ENCODE measurements at regions not wholly inside any gene's neighbourhood (a gene's known extent, or its start where the extent isn't known, plus 50 kb on each side); places are given as distances from the start of the nearest gene placed in this dataset.

GRCh38 chr9:90037146-90037797 is 432.5 kb downstream of the GADD45G start:
- DNase-seq: no peak

- no peak for DNase-seq
Measured at GRCh38 chr9:90038763-90039162, 434.0 kb downstream of the GADD45G start.

GRCh38 chr9:90044263-90044662 is 439.5 kb downstream of the GADD45G start:
- DNase-seq: no peak

GRCh38 chr9:90044710-90045151 is 439.9 kb downstream of the GADD45G start:
- DNase-seq: no peak

- DNase-seq: no peak
Measured at GRCh38 chr9:90046317-90046861, 441.6 kb downstream of the GADD45G start.

GRCh38 chr9:90047828-90048227 is 443.0 kb downstream of the GADD45G start:
- DNase-seq: no peak

- no peak for DNase-seq
Measured at GRCh38 chr9:90052366-90052765, 447.6 kb downstream of the GADD45G start.

- DNase-seq: no peak
Measured at GRCh38 chr9:90053027-90053426, 448.2 kb downstream of the GADD45G start.

GRCh38 chr9:90054810-90055209 is 450.0 kb downstream of the GADD45G start:
- DNase-seq: no peak

- DNase-seq: no peak
Measured at GRCh38 chr9:90055226-90055625, 450.4 kb downstream of the GADD45G start.

GRCh38 chr9:90057361-90057760 is 452.5 kb downstream of the GADD45G start:
- no peak for DNase-seq

- DNase-seq: no peak
Measured at GRCh38 chr9:90058182-90058763, 453.5 kb downstream of the GADD45G start.

- DNase-seq: no peak
Measured at GRCh38 chr9:90059436-90059835, 454.6 kb downstream of the GADD45G start.

- no peak for DNase-seq
Measured at GRCh38 chr9:90060256-90060655, 455.4 kb downstream of the GADD45G start.

GRCh38 chr9:90061187-90061586 is 456.4 kb downstream of the GADD45G start:
- no peak for DNase-seq

GRCh38 chr9:90062982-90063381 is 458.2 kb downstream of the GADD45G start:
- DNase-seq: no peak

- no peak for DNase-seq
Measured at GRCh38 chr9:90064248-90064647, 459.4 kb downstream of the GADD45G start.

- DNase-seq: no peak
Measured at GRCh38 chr9:90064971-90065370, 460.2 kb downstream of the GADD45G start.

- DNase-seq: no peak
Measured at GRCh38 chr9:90065851-90066250, 461.0 kb downstream of the GADD45G start.

- DNase-seq: no peak
Measured at GRCh38 chr9:90069085-90069484, 464.3 kb downstream of the GADD45G start.

- no peak for DNase-seq
Measured at GRCh38 chr9:90070056-90070455, 465.2 kb downstream of the GADD45G start.

GRCh38 chr9:90070469-90070868 is 465.7 kb downstream of the GADD45G start:
- no peak for DNase-seq

- no peak for DNase-seq
Measured at GRCh38 chr9:90070931-90071660, 466.3 kb downstream of the GADD45G start.
